Chondrocyte (in vitro differentiated cells): ENCODE measurements at regions not wholly inside any gene's neighbourhood (a gene's known extent, or its start where the extent isn't known, plus 50 kb on each side); places are given as distances from the start of the nearest gene placed in this dataset.

Experiments used
- DNase-seq: peaks from one replicate; pipeline ENCODE4 v3.0.0; 2021; ENCODE audit warnings: mixed read lengths, low spot score
- H3K27ac Mint-ChIP-seq: one replicate; pipeline ENCODE4 v1.8.0; 2021; ENCODE audit warnings: mild to moderate bottlenecking, moderate library complexity, mixed read lengths; ENCODE audit not compliant: unreplicated experiment
- H3K27me3 Mint-ChIP-seq: 2 replicates; pipeline ENCODE4 v1.8.0; 2021; ENCODE audit warnings: low read depth, mixed read lengths
- H3K36me3 Mint-ChIP-seq: 2 replicates; pipeline ENCODE4 v1.8.0; 2021; ENCODE audit warnings: low read depth, mixed read lengths
- H3K4me1 Mint-ChIP-seq: 2 replicates; pipeline ENCODE4 v1.8.0; 2021; ENCODE audit warnings: low read depth, mild to moderate bottlenecking, mixed read lengths
- H3K4me3 Mint-ChIP-seq: one replicate; pipeline ENCODE4 v1.8.0; 2021; ENCODE audit warnings: mild to moderate bottlenecking, moderate library complexity, mixed read lengths; ENCODE audit not compliant: unreplicated experiment
- H3K9me3 Mint-ChIP-seq: 2 replicates; pipeline ENCODE4 v1.8.0; 2021; ENCODE audit warnings: low read depth, mixed read lengths
- TF ChIP-seq, protein P1 (sequence below): fragments of 200-600 bp; sonication (generic); IDR thresholded peaks from 2 replicates; pipeline ENCODE4 v1.5.0; 2021; ENCODE audit warnings: antibody characterized with exemption, mild to moderate bottlenecking, moderate library complexity

DNA sequence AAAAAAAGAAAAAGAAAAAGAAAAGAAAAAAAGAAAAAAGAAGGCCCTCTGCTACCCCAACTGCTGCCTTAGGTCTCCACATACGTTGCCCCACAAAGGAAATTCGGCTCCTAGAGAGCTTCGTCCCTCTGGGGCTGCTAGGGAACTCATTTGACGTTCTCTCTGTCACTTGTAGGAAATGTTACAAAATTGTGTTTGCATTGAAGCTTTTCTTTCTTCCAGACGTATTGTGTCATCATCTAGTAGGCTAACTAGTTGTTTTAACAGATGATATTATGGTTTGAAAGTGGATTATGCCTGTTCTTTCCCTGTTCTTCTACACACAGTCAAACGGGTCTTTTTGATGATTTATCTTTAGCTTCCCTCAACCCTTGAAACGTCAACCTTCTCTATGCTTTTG is 125.3 kb downstream of the BDH1 start:
- peaks cover 73% of the 10 kb centered on the region for H3K4me1 Mint-ChIP-seq
- no peak overlapping the region for H3K4me3 Mint-ChIP-seq
- peak overlapping the region; percentile 89 for H3K27ac Mint-ChIP-seq
- H3K27me3 Mint-ChIP-seq: no peaks in the 10 kb centered on the region
- peaks cover 2% of the 10 kb centered on the region for H3K9me3 Mint-ChIP-seq
- no peaks in the 10 kb centered on the region for H3K36me3 Mint-ChIP-seq
- DNase-seq: no peak
- TF ChIP-seq, protein P1, sequence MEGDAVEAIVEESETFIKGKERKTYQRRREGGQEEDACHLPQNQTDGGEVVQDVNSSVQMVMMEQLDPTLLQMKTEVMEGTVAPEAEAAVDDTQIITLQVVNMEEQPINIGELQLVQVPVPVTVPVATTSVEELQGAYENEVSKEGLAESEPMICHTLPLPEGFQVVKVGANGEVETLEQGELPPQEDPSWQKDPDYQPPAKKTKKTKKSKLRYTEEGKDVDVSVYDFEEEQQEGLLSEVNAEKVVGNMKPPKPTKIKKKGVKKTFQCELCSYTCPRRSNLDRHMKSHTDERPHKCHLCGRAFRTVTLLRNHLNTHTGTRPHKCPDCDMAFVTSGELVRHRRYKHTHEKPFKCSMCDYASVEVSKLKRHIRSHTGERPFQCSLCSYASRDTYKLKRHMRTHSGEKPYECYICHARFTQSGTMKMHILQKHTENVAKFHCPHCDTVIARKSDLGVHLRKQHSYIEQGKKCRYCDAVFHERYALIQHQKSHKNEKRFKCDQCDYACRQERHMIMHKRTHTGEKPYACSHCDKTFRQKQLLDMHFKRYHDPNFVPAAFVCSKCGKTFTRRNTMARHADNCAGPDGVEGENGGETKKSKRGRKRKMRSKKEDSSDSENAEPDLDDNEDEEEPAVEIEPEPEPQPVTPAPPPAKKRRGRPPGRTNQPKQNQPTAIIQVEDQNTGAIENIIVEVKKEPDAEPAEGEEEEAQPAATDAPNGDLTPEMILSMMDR: no peak

DNA sequence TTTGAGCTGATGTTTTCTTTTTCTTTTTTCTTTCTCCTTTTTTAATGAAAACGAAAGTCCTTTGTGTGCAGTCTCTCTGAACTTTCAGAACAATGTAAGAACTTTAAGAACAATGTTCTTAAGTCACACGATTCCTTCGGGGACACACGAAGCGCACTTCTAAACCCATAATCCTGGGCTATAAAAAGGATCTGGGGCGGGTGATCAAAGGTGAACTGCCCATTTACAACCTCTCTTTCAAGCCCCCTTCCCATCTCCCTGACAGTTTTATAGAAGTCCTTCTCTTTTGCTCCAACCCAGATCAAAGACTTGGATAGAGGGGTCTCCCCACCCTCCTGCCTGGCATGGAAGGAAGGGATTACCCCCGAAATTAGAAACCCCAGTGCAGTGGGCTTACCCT is 126.8 kb downstream of the BDH1 start:
- Mint-ChIP-seq H3K27me3 (no peaks in the 10 kb centered on the region), H3K36me3 (no peaks in the 10 kb centered on the region), H3K4me1 (peaks cover 79% of the 10 kb centered on the region), H3K27ac (peak overlapping the region; percentile 74), H3K9me3 (peaks cover 2% of the 10 kb centered on the region), H3K4me3 (peak overlapping the region; percentile 1)
- TF ChIP-seq, protein P1: no peak
- no peak for DNase-seq

DNA sequence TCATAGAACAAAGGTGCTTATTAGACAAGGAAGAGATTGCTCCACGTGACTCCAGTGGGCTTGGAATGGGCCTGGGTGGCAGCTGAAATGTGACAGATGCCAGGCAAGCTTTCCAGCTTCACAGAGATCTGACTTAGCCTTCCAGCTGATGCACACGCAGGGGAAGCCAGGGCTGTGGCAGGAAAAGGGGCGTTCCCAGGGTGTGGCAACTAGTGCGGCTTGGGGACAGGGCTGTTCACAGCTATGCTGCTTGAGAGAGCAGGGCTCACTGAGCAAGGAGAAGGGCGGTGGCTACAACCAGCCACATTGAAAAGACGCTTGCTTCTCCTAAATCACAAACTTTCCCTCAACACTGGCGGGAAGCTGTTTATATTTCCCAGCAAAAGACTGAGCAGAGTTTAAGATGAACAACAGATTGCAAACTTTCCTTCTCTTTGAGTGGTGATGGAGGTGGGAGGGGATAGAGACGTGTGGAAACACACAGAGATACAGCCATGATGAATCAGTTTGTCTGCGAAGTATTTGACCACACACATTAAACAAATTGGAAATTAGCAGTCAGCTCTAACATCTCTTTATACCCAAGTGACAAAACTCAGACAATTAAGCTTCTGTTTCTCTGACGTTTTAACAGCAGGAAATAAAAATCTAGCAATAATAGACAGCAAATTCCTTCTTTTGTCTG is 127.5 kb downstream of the BDH1 start:
- H3K9me3 Mint-ChIP-seq: peaks cover 2% of the 10 kb centered on the region
- no peak for DNase-seq
- peak overlapping the region; percentile 74 for H3K27ac Mint-ChIP-seq
- H3K4me3 Mint-ChIP-seq: peak overlapping the region; percentile 1
- no peaks in the 10 kb centered on the region for H3K36me3 Mint-ChIP-seq
- peaks cover 79% of the 10 kb centered on the region for H3K4me1 Mint-ChIP-seq
- no peaks in the 10 kb centered on the region for H3K27me3 Mint-ChIP-seq
- TF ChIP-seq, protein P1: no peak

DNA sequence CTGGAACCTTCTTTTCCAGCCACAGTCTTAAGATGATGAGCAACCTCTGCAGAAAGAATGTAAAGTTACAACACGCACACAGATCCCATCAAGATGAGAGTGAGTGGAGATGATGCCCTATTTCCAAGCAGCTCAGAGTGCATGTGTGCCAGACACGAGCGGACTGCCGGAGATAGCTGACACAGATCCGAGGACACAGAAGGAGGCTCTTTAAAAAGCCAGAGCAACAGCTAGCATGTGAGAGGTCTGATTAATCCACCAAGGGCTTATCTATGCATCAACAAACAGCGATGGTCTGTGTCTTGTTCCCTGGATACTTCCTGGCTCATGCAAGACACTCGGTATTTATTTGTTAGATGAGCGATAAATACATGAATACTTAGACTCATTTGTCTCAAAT is 128.6 kb upstream of the DLG1 start:
- no peak overlapping the region for H3K4me3 Mint-ChIP-seq
- no peaks in the 10 kb centered on the region for H3K36me3 Mint-ChIP-seq
- TF ChIP-seq, protein P1: no peak
- H3K9me3 Mint-ChIP-seq: no peaks in the 10 kb centered on the region
- H3K4me1 Mint-ChIP-seq: peaks cover 78% of the 10 kb centered on the region
- H3K27me3 Mint-ChIP-seq: no peaks in the 10 kb centered on the region
- no peak for DNase-seq
- H3K27ac Mint-ChIP-seq: peak overlapping the region; percentile 95

DNA sequence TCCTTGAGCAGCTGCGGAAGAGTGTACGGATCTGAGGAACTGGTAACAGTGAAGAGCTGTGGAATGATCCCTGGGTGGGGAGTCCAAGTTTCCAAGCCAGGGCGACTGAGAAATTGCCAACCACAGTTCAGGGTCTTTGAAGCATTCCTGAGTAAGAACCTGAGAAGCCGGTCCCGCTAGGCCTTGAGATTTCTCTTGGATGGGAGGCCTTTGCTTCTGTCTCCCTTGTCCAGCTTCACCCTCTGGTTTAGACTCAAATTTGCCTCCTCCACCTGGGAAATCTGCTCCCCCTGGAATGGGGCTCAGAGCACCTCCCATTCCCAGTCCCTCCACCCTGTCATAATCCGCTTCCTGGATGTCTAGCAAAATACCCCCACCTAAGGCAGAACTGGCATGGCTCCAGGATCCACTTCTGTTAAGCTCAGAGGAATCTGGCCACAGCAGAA is 127.7 kb upstream of the DLG1 start:
- Mint-ChIP-seq H3K4me1 (peaks cover 76% of the 10 kb centered on the region), H3K27me3 (no peaks in the 10 kb centered on the region), H3K9me3 (no peaks in the 10 kb centered on the region), H3K36me3 (no peaks in the 10 kb centered on the region), H3K4me3 (no peak overlapping the region), H3K27ac (peak overlapping the region; percentile 95)
- no peak for DNase-seq
- TF ChIP-seq, protein P1: no peak
